Adrenal gland (tissue), 9 donors: ENCODE measurements at regions not wholly inside any gene's neighbourhood (a gene's known extent, or its start where the extent isn't known, plus 50 kb on each side); places are given as distances from the start of the nearest gene placed in this dataset.
"Not testable (repeated sequence)": the region's sequence is repeated elsewhere in the genome, so short reads cannot be mapped to it uniquely, and the experiment has no call there.

Experiments
- DNase-seq, 7 donors: peaks; one replicate each; pipeline ENCODE4 v3.0.0-alpha.2; 2019 to 2020
- H3K27ac ChIP-seq, 5 donors: fragments of 200-600 bp; sonication (generic) in 4 of 5; 1 replicate in 3 of 5; 2 replicates in 2 of 5; pipeline versions ENCODE4 v1.5.1 to v1.8.0; 2016 to 2020; ENCODE audit warnings: mild to moderate bottlenecking in 1 of 5
- H3K27me3 ChIP-seq: fragments of 200-600 bp; 2 replicates; pipeline ENCODE4 v1.8.0; 2021
- H3K36me3 ChIP-seq, 2 donors: fragments of 200-600 bp; replicated peaks in 1 of 2; 1 replicate in 1 of 2; 2 replicates in 1 of 2; pipeline versions ENCODE4 v1.5.1 to v1.8.0; 2018 to 2022
- H3K4me1 ChIP-seq, 2 donors: fragments of 200-600 bp; replicated peaks in 1 of 2; 1 replicate in 1 of 2; 2 replicates in 1 of 2; pipeline versions ENCODE4 v1.5.1 to v1.8.0; 2018 to 2021
- H3K4me3 ChIP-seq, 4 donors: fragments of 200-600 bp; sonication (generic) in 3 of 4; one replicate each; pipeline ENCODE4 v1.5.1; 2016 to 2018
- H3K9me3 ChIP-seq, 3 donors: fragments of 200-600 bp; sonication (generic) in 1 of 3; replicated peaks in 1 of 3; 1 replicate in 2 of 3; 2 replicates in 1 of 3; pipeline versions ENCODE4 v1.5.1 to v1.8.0; 2016 to 2021
- CTCF ChIP-seq, 6 experiments: fragments of 450-650 bp in 4 of 6; fragments of 200-600 bp in 2 of 6; sonication (generic) in 1 of 6; IDR thresholded peaks; 1 replicate in 5 of 6; 2 replicates in 1 of 6; pipeline versions ENCODE4 v1.5.1 to v1.8.0; 2016 to 2021; ENCODE audit warnings: antibody characterized with exemption in 6 of 6, mild to moderate bottlenecking in 2 of 6, moderate library complexity in 1 of 6
- POLR2A ChIP-seq, 2 donors: fragments of 450-650 bp; IDR thresholded peaks; one replicate each; pipeline ENCODE4 v1.6.1; 2017; ENCODE audit warnings: antibody characterized with exemption in 2 of 2, mild to moderate bottlenecking in 2 of 2, moderate library complexity in 1 of 2
- WGBS, 4 donors: extraction: QIAGEN DNeasy Blood & Tissue Kit in 2 of 4; methylation state at CpG; one replicate each; pipeline versions ENCODE4 v1.1.5 to v1.1.7; 2013 to 2017; 5-methylcytosine and 5-hydroxymethylcytosine counted together
- intact Hi-C, 2 donors: fragments of 100-400 bp; cut with DNase I; formaldehyde crosslinking; loops; one replicate each; pipeline versions ENCODE4 v1.14.1 to v1.15.0; 2022 to 2023
- donor health status: healthy with polysubstance abuse.
- donor health status: Bipolar disorder and iron deficiency.
- donor health status: DM: yes; HTN: yes; CAD: no.
- donor health status: DM: no; HTN: no; CAD: no.
- donor health status: DM: no; HTN: no; CAD: no.

- Histone ChIP-seq H3K27me3 (peaks cover 6% of the 10 kb centered on the region), H3K36me3 (no peaks in the 10 kb centered on the region), H3K4me1 (no peaks in the 10 kb centered on the region), H3K9me3 (no peaks in the 10 kb centered on the region), H3K27ac (no peak overlapping the region), H3K4me3 (no peak overlapping the region)
- intact Hi-C loops, result no loop called here
- no peak for DNase-seq
- 79 to 91% (median 82%) methylated on average over 1 of the region's 1 CpG for WGBS, 4 donors
- TF ChIP-seq CTCF (IDR thresholded peaks at IDR 0.05) (no peak), POLR2A (IDR thresholded peaks at IDR 0.05) (no peak)
These were observed 559.1 kb downstream of the ZNF674 start for GRCh38 chrX:45986081-45986480.

DNA sequence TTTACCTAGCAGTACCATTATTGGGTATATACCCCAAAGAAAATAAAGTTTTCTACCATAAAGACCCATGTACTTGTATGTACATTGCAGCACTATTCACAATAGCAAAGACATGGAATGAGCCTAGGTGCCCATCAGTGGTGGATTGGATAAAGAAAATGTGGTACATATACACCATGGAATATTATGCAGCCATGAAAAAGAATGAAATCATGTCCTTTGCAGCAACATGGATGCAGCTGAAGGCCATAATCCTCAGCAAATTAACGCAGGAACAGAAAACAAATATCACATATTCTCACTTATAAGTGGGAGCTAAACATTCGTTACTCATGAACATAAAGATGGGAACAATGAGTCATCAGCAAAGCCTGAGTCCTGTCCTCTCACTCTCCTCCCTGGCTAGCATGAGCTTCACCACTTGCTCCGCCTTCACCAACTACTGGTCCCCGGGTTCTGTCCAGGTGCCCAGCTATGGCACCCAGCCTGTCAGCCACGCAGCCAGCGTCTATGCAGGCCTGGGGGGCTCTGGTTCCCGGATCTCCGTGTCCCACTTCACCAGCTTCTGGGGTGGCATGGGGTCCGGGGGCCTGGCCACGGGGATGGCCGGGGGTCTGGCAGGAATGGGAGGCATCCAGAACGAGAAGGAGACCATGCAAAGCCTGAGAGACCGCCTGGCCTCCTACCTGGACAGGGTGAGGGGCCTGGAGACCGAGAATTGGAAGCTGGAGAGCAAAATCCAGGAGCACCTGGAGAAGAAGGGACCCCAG, 562.1 kb downstream of the ZNF674 start:
- not testable (repeated sequence) for H3K9me3 ChIP-seq
- 63 to 89% (median 86%) methylated on average over 5 to 14 of the region's 14 CpGs for WGBS, 4 donors

GRCh38 chrX:45980726-45981125, 564.5 kb downstream of the ZNF674 start:
- Histone ChIP-seq H3K27me3 (no peaks in the 10 kb centered on the region), H3K9me3 (no peaks in the 10 kb centered on the region), H3K4me3 (no peak overlapping the region), H3K4me1 (no peaks in the 10 kb centered on the region), H3K27ac (no peak overlapping the region), H3K36me3 (no peaks in the 10 kb centered on the region)
- 37 to 62% (median 45%) methylated on average over 2 of the region's 2 CpGs for WGBS, 4 donors
- no peak for TF ChIP-seq CTCF (IDR thresholded peaks at IDR 0.05)
- no peak for TF ChIP-seq POLR2A (IDR thresholded peaks at IDR 0.05)
- intact Hi-C loops, result no loop called here
- no peak for DNase-seq

More for the DNA sequence above, 562.1 kb downstream of the ZNF674 start:
- DNase-seq, H3K36me3 ChIP-seq, H3K27me3 ChIP-seq, intact Hi-C loops, H3K27ac ChIP-seq, H3K4me3 ChIP-seq, H3K4me1 ChIP-seq: not testable (repeated sequence)

- no peaks in the 10 kb centered on the region for H3K36me3 ChIP-seq
- no peaks in the 10 kb centered on the region for H3K27me3 ChIP-seq
- intact Hi-C loops, result no loop called here
- no peaks in the 10 kb centered on the region for H3K4me1 ChIP-seq
- H3K9me3 ChIP-seq, result no peaks in the 10 kb centered on the region
- H3K4me3 ChIP-seq, result no peak overlapping the region
- H3K27ac ChIP-seq, result no peak overlapping the region
- no peak for DNase-seq
- TF ChIP-seq CTCF (IDR thresholded peaks at IDR 0.05) (no peak), POLR2A (IDR thresholded peaks at IDR 0.05) (no peak)
These were observed 569.6 kb downstream of the ZNF674 start for GRCh38 chrX:45975633-45976032.

DNA sequence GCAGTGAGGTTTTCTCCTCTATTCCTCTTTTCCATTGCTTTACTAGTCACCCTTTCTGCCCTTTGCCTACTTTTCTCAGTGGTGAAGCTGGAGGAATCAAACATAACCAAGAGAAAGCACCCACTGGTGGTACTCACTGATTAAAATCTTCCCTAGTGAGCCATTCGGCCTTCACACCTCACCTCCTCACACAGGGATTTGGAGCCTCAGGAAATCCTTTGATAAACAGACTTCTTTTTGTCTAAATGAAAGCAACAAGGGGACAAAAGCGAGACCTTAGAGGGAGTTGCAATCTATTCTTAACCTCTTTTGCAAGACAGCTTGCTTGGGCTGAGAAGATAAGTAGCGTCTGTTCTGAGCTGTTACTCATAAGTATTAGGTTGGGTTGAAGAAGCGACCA, 572.6 kb downstream of the ZNF674 start:
- intact Hi-C loops, result no loop called here
- Histone ChIP-seq H3K27me3 (no peaks in the 10 kb centered on the region), H3K4me3 (no peak overlapping the region), H3K9me3 (no peaks in the 10 kb centered on the region), H3K27ac (no peak overlapping the region), H3K36me3 (no peaks in the 10 kb centered on the region), H3K4me1 (no peaks in the 10 kb centered on the region)
- WGBS, 4 donors, result 61 to 83% (median 68%) methylated on average over 4 of the region's 4 CpGs
- no peak for DNase-seq
- no peak for TF ChIP-seq CTCF (IDR thresholded peaks at IDR 0.05)
- no peak for TF ChIP-seq POLR2A (IDR thresholded peaks at IDR 0.05)
